T-cell (primary cell): ENCODE measurements at regions not wholly inside any gene's neighbourhood (a gene's known extent, or its start where the extent isn't known, plus 50 kb on each side); places are given as distances from the start of the nearest gene placed in this dataset.

Experiments used
- ATAC-seq, 4 experiments: fragments of 200-7000 bp in 3 of 4; fragments of 150-1000 bp in 1 of 4; cut with Tn5 transposase; replicated peaks in 1 of 4; 1 replicate in 3 of 4; 2 replicates in 1 of 4; pipeline ENCODE4 v1.10.0; 2021; ENCODE audit warnings: moderate library complexity in 3 of 4, mild to moderate bottlenecking in 2 of 4, moderate number of reproducible peaks in 1 of 4
- CTCF ChIA-PET, 2 donors: fragments of 300-600 bp; sonication (Branson Sonifier 250); formaldehyde crosslinking; loops; one replicate each; lab custom pipeline; 2022; ENCODE audit warnings: antibody characterized with exemption in 2 of 2; lab: Charles Lee
- POLR2A ChIA-PET, 2 donors: fragments of 300-600 bp; sonication (Branson Sonifier 250); formaldehyde crosslinking; loops; one replicate each; lab custom pipeline; 2022; ENCODE audit warnings: antibody characterized with exemption in 2 of 2; lab: Charles Lee
- DNase-seq, 35 experiments: peaks; one replicate each; pipeline versions ENCODE4 v3.0.0 to v3.0.0-alpha.2; 2013 to 2023
- H3K27ac ChIP-seq: one replicate; pipeline ENCODE4 v1.5.1; 2013; ENCODE audit warnings: low read length
- H3K27me3 ChIP-seq, 2 experiments: replicated peaks in 1 of 2; 1 replicate in 1 of 2; 2 replicates in 1 of 2; pipeline versions ENCODE4 v1.6.1 to v1.7.0; 2013; ENCODE audit warnings: low read length in 1 of 2, mixed read lengths in 1 of 2; ENCODE audit not compliant: control insufficient read depth in 2 of 2, insufficient read depth in 2 of 2; ENCODE audit errors: extremely low read depth in 1 of 2
- H3K36me3 ChIP-seq, 2 donors: 1 replicate in 1 of 2; 2 replicates in 1 of 2; pipeline versions ENCODE4 v1.6.1 to v1.7.0; 2013; ENCODE audit warnings: low read length in 1 of 2; ENCODE audit not compliant: control insufficient read depth in 2 of 2, insufficient read depth in 1 of 2; ENCODE audit errors: extremely low read depth in 1 of 2
- H3K4me1 ChIP-seq, 2 experiments: 1 replicate in 1 of 2; 2 replicates in 1 of 2; pipeline versions ENCODE4 v1.6.1 to v1.7.0; 2013; ENCODE audit warnings: low read length in 2 of 2, mixed read lengths in 1 of 2; ENCODE audit not compliant: insufficient read depth in 2 of 2, control insufficient read depth in 1 of 2; ENCODE audit errors: extremely low read depth in 1 of 2
- H3K4me3 ChIP-seq, 2 donors: 1 replicate in 1 of 2; 2 replicates in 1 of 2; pipeline versions ENCODE4 v1.5.1 to v1.7.0; 2013; ENCODE audit warnings: mild to moderate bottlenecking in 2 of 2, low read length in 1 of 2, moderate library complexity in 1 of 2; ENCODE audit not compliant: control insufficient read depth in 1 of 2; ENCODE audit errors: extremely low read depth in 1 of 2
- H3K9me3 ChIP-seq: 2 replicates; pipeline ENCODE4 v1.7.0; 2013
- H3K27ac Mint-ChIP-seq, 2 donors: one replicate each; pipeline ENCODE4 v1.8.0; 2020 to 2021; ENCODE audit warnings: mild to moderate bottlenecking in 2 of 2, mixed read lengths in 2 of 2
- H3K27me3 Mint-ChIP-seq, 2 donors: one replicate each; pipeline ENCODE4 v1.8.0; 2021 to 2022; ENCODE audit warnings: mixed read lengths in 2 of 2
- H3K36me3 Mint-ChIP-seq: one replicate; pipeline ENCODE4 v1.8.0; 2021; ENCODE audit warnings: mixed read lengths
- H3K4me1 Mint-ChIP-seq, 3 donors: one replicate each; pipeline ENCODE4 v1.8.0; 2020 to 2022; ENCODE audit warnings: mixed read lengths in 3 of 3, mild to moderate bottlenecking in 1 of 3
- H3K4me3 Mint-ChIP-seq, 3 donors: one replicate each; pipeline ENCODE4 v1.8.0; 2020 to 2022; ENCODE audit warnings: mild to moderate bottlenecking in 3 of 3, mixed read lengths in 3 of 3, moderate library complexity in 3 of 3
- H3K9me3 Mint-ChIP-seq, 3 donors: one replicate each; pipeline ENCODE4 v1.8.0; 2020 to 2022; ENCODE audit warnings: mixed read lengths in 3 of 3
- WGBS: methylation state at CpG from one replicate; pipeline ENCODE4 v1.1.5; 2013; ENCODE audit warnings: missing lambda C conversion rate; ENCODE audit not compliant: insufficient coverage; 5-methylcytosine and 5-hydroxymethylcytosine counted together

DNA sequence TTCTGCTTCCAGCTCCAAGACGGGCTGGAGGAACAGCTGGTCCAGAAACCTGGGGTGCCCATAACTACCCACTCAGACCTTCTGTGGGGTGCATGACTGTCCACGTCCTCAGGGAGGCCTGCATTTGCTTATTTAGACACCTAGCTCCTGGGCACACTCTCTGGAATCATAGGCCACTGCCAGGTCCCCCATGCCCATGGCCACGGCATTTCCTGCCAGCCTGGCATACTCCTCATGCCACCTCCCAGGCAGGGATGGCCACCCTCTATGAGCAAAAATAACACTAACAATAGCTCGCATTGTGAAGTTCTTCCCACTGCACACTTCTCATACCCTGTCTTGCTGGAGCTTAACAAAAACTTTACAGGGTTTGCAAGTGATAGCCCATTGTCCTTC is 166.9 kb upstream of the TPM1 start:
- peaks cover 0 to 4% (median 0%) of the 10 kb centered on the region in 3 donors for H3K9me3 Mint-ChIP-seq
- peaks cover 0 to 22% of the 10 kb centered on the region in 2 experiments for H3K27me3 ChIP-seq
- H3K4me3 ChIP-seq = no peak overlapping the region
- no peak overlapping the region for H3K4me3 Mint-ChIP-seq
- H3K27ac ChIP-seq = no peak overlapping the region
- H3K4me1 ChIP-seq = no peaks in the 10 kb centered on the region
- no peak overlapping the region for H3K27ac Mint-ChIP-seq
- no peaks in the 10 kb centered on the region for H3K36me3 ChIP-seq
- POLR2A ChIA-PET = interaction anchor here in 1 of 2 donors (0.6 kb wide), 1 partner anchor 20 kb away, joined by 3 read pairs; no protein-coding TSS in a partner anchor
- ATAC-seq (no peak), DNase-seq (no peak)
- H3K27me3 Mint-ChIP-seq = peaks cover 12 to 15% of the 10 kb centered on the region in 2 donors
- 56% methylated on average over 2 of the region's 4 CpGs for WGBS
- peaks cover 9 to 10% (median 9%) of the 10 kb centered on the region in 3 donors for H3K4me1 Mint-ChIP-seq
- no peaks in the 10 kb centered on the region for H3K36me3 Mint-ChIP-seq
- CTCF ChIA-PET = interaction anchor here in 1 of 2 donors (0.6 kb wide), 1 partner anchor 14 kb away, joined by 3 read pairs; no protein-coding TSS in a partner anchor
- H3K9me3 ChIP-seq = no peaks in the 10 kb centered on the region

DNA sequence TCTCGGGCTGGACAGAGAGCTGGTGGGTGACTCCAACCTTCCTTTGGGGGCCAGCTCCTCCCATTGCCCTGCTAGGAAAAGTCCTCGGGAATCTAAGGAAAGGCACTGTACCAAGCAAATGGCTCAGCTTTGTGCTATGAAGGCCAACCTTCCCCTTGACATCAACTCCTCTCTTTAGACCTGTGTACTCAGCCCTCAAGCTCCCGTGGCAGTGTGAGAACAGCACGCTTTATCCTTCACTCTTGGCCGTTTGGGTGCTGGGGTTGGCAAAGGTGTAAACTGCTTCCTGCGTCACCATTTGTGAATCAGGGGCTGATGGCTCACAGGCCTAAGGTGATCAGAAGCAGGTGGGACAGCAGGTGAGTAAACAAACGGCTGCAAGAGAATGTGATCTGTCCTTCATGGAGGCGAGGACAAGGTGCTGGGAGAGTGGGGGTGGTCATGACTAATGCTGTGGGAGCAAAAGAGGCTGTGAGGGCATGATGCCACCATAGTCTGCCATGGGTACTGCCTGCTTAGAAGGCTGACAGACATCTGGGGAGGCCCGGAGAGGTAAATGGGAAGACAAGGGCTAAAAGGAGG is 165.2 kb upstream of the TPM1 start:
- no peak for ATAC-seq
- no peaks in the 10 kb centered on the region for H3K4me1 ChIP-seq
- H3K27ac ChIP-seq = no peak overlapping the region
- no peaks in the 10 kb centered on the region for H3K36me3 ChIP-seq
- Mint-ChIP-seq H3K4me3 (no peak overlapping the region), H3K4me1 (peaks cover 9 to 10% (median 9%) of the 10 kb centered on the region in 3 donors), H3K27me3 (peaks cover 12 to 15% of the 10 kb centered on the region in 2 donors), H3K36me3 (no peaks in the 10 kb centered on the region), H3K27ac (no peak overlapping the region), H3K9me3 (no peaks in the 10 kb centered on the region)
- no peaks in the 10 kb centered on the region for H3K9me3 ChIP-seq
- no peak for DNase-seq
- 68% methylated on average over 7 of the region's 9 CpGs for WGBS
- H3K4me3 ChIP-seq = no peak overlapping the region
- CTCF ChIA-PET = no interaction called here
- peaks cover 0 to 22% of the 10 kb centered on the region in 2 experiments for H3K27me3 ChIP-seq
- POLR2A ChIA-PET = no interaction called here

DNA sequence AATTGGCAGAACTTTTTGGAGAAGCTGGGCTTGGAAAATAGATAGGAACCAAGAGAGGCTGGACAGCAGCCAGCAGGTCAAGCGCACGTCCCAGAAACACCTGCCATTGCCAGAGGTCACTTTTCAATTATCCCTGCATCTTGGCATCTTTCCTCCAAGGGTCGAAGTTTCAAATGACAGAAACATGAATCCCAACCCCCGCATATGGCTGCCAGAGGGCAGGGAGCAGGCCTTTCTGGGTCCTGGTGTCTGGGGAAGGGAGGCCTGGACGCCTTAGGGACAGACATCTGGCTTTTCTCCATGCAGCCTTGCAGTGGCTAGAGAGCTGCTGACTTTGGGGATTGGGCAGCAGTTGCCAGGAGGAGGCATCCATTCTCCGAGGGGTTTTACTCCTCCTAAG is 164.5 kb upstream of the TPM1 start:
- H3K4me1 Mint-ChIP-seq = peaks cover 9 to 10% (median 9%) of the 10 kb centered on the region in 3 donors
- ChIA-PET CTCF (no interaction called here), POLR2A (no interaction called here)
- DNase-seq = no peak
- no peak overlapping the region for H3K4me3 Mint-ChIP-seq
- Histone ChIP-seq H3K4me3 (no peak overlapping the region), H3K9me3 (no peaks in the 10 kb centered on the region), H3K27me3 (peaks cover 0 to 22% of the 10 kb centered on the region in 2 experiments), H3K36me3 (no peaks in the 10 kb centered on the region), H3K27ac (no peak overlapping the region), H3K4me1 (no peaks in the 10 kb centered on the region)
- WGBS = 100% methylated on average over 2 of the region's 6 CpGs
- ATAC-seq = no peak
- H3K27me3 Mint-ChIP-seq = peaks cover 12 to 16% of the 10 kb centered on the region in 2 donors
- no peaks in the 10 kb centered on the region for H3K36me3 Mint-ChIP-seq
- H3K9me3 Mint-ChIP-seq = no peaks in the 10 kb centered on the region
- H3K27ac Mint-ChIP-seq = no peak overlapping the region

DNA sequence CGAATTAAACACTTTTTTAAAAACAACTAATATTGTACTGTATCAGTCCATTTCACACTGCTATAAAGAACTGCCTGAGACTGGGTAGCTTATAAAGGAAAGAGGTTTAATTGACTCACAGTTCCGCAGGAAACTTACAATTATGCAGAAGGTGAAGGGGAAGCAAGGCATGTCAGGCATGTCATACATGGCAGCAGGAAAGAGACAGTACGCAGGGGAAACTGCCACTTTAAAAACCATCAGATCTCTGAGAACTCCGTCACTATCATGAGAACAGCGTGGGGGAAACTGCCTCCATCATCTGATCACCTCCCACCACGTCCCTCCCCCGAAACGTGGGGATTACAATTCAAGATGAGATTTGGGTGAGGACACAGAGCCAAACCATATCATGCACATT is 162.8 kb upstream of the TPM1 start:
- no peaks in the 10 kb centered on the region for H3K36me3 ChIP-seq
- H3K27me3 Mint-ChIP-seq = peaks cover 12 to 19% of the 10 kb centered on the region in 2 donors
- no peak overlapping the region for H3K27ac ChIP-seq
- WGBS = 14% methylated on average over 1 of the region's 8 CpGs
- H3K4me1 Mint-ChIP-seq = peaks cover 9 to 10% (median 9%) of the 10 kb centered on the region in 3 donors
- no peaks in the 10 kb centered on the region for H3K9me3 ChIP-seq
- POLR2A ChIA-PET = no interaction called here
- H3K27ac Mint-ChIP-seq = no peak overlapping the region
- no peak for DNase-seq
- no peak for ATAC-seq
- peak overlapping the region in 1 of 3 donors; percentile 13 for H3K4me3 Mint-ChIP-seq
- CTCF ChIA-PET = no interaction called here
- H3K4me1 ChIP-seq = no peaks in the 10 kb centered on the region
- no peaks in the 10 kb centered on the region for H3K36me3 Mint-ChIP-seq
- H3K9me3 Mint-ChIP-seq = no peaks in the 10 kb centered on the region
- peaks cover 0 to 19% of the 10 kb centered on the region in 2 experiments for H3K27me3 ChIP-seq
- no peak overlapping the region for H3K4me3 ChIP-seq

DNA sequence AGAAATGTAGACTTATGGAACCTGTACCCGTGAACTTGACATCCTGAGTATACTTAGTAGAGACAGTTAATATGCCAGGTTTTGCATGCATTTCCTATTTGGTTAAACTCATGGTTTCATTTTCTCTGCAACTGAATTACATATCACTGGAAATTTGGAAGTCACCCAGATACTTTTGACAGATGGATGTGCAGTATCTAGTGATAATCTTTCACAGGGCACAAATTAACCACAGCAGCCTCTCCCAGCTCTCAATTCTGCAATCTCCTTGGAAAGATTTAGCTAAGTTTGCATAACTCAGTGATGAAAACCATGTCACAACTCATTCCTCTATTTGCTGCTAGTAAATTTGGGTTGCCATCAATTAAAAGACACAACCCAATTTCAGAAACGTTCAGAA is 162.3 kb upstream of the TPM1 start:
- H3K9me3 Mint-ChIP-seq = no peaks in the 10 kb centered on the region
- Histone ChIP-seq H3K4me1 (no peaks in the 10 kb centered on the region), H3K9me3 (no peaks in the 10 kb centered on the region), H3K36me3 (no peaks in the 10 kb centered on the region), H3K27me3 (peaks cover 0 to 17% of the 10 kb centered on the region in 2 experiments), H3K4me3 (no peak overlapping the region), H3K27ac (no peak overlapping the region)
- H3K36me3 Mint-ChIP-seq = no peaks in the 10 kb centered on the region
- CTCF ChIA-PET = no interaction called here
- DNase-seq = no peak
- H3K27ac Mint-ChIP-seq = no peak overlapping the region
- peaks cover 9 to 10% (median 9%) of the 10 kb centered on the region in 3 donors for H3K4me1 Mint-ChIP-seq
- H3K27me3 Mint-ChIP-seq = peaks cover 11 to 19% of the 10 kb centered on the region in 2 donors
- H3K4me3 Mint-ChIP-seq = peak overlapping the region in 1 of 3 donors; percentile 13
- POLR2A ChIA-PET = no interaction called here
- no CpG with 5 or more reads among the region's 2 CpGs for WGBS
- ATAC-seq = no peak

DNA sequence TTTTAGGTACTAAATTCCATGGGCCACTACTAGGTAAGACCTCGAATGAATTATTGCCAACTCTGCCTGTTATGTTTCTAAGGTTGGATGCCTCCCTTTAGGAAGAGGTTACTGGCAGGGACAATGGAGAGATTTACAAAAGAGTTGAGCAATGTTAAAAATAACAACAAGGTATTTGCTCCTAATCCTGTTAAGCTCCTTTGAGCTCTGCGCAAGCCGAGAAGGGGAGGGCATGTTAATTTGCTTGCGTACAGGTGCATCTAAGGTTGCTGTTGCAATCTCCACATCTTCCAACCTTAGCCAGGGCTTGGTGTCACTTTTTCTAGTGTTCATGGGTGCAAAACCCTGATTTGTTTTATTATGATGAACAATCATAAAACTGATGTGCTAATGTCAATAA is 161.5 kb upstream of the TPM1 start:
- no peaks in the 10 kb centered on the region for H3K4me1 ChIP-seq
- H3K27me3 ChIP-seq = peaks cover 0 to 17% of the 10 kb centered on the region in 2 experiments
- H3K4me3 Mint-ChIP-seq = no peak overlapping the region
- ATAC-seq (no peak), DNase-seq (no peak)
- no CpG with 5 or more reads among the region's 4 CpGs for WGBS
- H3K9me3 Mint-ChIP-seq = no peaks in the 10 kb centered on the region
- H3K4me3 ChIP-seq = no peak overlapping the region
- no peaks in the 10 kb centered on the region for H3K9me3 ChIP-seq
- peaks cover 9 to 10% (median 9%) of the 10 kb centered on the region in 3 donors for H3K4me1 Mint-ChIP-seq
- H3K36me3 Mint-ChIP-seq = no peaks in the 10 kb centered on the region
- H3K27me3 Mint-ChIP-seq = peaks cover 7 to 19% of the 10 kb centered on the region in 2 donors
- H3K27ac Mint-ChIP-seq = no peak overlapping the region
- CTCF ChIA-PET = no interaction called here
- POLR2A ChIA-PET = no interaction called here
- no peak overlapping the region for H3K27ac ChIP-seq
- H3K36me3 ChIP-seq = no peaks in the 10 kb centered on the region
